GM21786 (cell line): ENCODE measurements at regions not wholly inside any gene's neighbourhood (a gene's known extent, or its start where the extent isn't known, plus 50 kb on each side); places are given as distances from the start of the nearest gene placed in this dataset.

Source experiments
- ATAC-seq: cut with Tn5 transposase; IDR thresholded peaks from one replicate; pipeline ENCODE4 v1.9.1; 2021; ENCODE audit not compliant: unreplicated experiment

- ATAC-seq, result no peak
Observed at GRCh38 chr1:218633238-218633988, 288.3 kb downstream of the TGFB2 start.

DNA sequence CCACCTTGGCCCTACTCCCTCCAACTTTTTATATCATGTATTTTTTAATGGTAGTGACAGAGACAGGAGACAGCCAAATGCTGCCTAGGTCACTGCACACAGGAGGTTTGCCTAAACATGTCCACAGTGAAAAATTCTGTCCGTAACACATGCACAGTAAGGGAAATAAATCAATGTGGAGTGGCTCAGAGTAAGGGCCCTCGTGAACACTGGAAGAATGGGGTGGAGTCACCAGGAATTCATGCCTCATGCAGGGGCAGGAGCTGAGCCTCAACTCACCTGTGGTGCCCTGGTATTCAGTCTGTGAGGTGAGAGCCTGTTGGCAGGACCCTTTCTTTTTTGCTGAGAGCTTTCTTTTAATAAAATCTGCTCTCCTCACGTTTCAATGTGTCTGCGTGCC lies 289.1 kb downstream of the TGFB2 start:
- no peak for ATAC-seq

DNA sequence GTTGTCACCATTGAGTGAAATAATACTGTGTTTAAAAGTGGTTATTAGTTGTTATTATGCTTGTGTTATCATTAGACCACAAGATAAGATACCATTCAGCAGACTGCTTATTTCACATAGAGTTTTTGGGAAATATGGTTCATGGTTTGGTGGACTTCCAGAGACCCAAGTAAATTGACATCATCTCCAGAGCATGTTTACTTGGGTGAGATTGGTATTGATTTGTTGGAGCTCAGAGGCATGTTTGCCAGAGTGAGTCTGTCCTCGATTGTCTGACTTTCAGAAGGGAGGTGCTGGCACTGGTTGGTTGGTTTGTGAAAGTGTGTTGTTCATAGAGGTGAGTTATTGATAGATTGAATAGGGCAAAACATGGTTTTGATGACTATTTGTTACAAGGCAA lies 291.4 kb downstream of the TGFB2 start:
- no peak for ATAC-seq

GRCh38 chr1:218640173-218640572 lies 295.0 kb downstream of the TGFB2 start:
- no peak for ATAC-seq

GRCh38 chr1:218642033-218642948 lies 297.2 kb downstream of the TGFB2 start:
- no peak for ATAC-seq

- no peak for ATAC-seq
Observed at GRCh38 chr1:218643281-218643680, 298.1 kb downstream of the TGFB2 start.

- ATAC-seq, result no peak
Observed at GRCh38 chr1:218643926-218644325, 298.8 kb downstream of the TGFB2 start.

GRCh38 chr1:218646288-218646687 lies 301.2 kb downstream of the TGFB2 start:
- ATAC-seq, result no peak

DNA sequence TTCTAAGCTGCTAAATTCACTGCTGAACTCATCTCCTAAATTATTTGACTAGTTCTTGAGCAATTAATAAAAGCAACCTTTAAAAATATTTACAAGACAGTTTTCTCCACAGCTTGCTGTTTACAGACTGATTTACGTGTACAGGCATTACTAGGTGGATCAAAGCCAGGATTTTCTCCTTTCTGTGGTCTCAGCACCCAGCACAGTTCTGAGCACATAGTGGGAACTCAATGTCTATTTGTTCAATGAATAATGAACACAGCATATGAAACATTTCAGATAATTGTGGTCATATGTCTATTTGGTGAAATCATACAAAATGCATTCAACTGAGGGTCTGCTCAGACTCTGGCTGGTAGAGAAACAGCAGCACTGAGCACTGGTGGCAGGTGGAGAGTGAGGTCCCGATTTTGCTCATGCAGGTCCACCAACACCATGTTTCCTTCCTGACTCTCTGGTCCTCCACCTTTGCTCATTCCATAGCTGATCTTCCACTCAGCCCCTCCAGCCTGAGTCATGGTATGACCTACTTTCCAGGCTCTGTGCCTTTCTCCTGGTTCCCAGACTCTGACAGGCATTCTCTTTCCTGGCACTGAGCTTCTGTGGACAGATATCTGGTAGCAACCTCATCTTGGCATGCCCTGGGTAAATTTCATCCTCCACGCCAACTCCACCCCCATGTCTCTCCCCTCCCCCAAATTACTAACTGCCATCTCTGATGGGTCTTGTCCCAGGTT lies 311.3 kb downstream of the TGFB2 start:
- no peak for ATAC-seq

DNA sequence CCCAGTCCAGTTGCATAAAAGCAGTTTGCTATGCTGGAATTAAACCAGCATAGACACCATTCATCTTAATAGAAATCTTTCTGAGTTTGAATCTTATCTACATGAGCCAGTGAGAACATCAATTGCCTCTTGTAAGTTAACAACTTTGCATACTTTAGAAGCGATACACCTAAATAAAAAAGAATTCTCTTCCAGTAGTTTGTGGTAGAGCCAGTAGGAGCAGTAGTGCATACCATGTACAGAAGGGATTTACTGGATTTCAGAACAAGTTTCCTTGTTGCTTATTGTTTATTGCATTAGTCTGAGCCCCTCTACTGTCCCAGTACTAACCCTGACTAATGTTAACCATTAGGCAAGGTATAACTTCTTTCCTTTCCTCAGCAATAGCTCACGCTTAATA lies 313.1 kb downstream of the TGFB2 start:
- no peak for ATAC-seq

DNA sequence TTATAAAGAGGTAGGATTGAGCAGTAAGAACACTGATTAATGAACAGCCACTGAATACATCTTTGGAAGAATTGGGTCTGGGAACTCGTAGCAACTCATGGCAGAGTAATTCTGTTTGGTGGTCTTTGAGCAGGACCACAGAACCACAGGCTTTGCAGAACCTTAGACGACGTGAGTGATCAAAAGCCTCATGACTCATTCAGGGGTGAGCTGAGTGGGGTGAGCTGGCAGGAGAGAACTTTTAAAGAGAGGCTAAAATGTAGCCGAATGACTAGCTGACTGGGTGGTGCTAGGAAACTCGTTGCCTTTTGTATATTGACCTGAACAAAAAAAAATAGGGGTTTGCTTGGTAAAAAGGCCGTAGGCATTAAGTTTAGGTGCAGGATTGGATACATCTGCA lies 313.8 kb downstream of the TGFB2 start:
- ATAC-seq, result no peak

DNA sequence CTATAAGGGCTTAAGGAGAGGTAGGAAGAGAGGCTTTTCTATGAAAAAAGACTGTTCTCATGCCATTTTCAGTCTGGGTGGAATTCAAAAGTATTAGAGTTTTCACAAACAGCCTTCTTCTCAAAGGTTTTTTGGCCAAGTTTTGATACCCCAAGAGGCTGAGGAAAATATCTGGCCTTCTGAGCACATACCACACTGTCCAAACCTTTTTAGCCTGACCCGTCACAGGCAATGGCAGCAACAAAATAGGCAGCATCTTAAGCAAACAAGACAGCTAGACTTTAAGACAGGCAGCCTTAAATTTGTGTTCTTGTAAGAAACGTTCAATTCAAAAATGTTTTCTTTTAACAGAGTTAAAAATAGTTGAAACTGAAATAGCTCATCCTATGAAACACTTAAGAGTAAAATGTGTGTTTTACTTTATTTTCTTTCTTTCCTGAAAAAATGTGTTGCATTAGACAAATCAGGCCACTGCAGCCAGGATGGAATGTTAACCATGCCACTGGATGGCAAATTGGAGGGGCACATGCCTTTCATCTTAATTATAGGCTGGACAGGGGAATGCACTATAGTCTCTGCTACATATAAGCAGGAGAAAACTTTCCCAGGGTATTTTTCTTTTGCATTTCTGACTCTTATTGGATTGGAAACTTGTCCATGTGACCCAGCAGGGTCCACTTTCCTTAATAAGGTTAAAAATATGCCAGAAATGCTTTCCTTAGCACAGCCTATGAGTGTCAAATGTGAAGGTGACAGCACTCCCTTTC lies 315.0 kb downstream of the TGFB2 start:
- no peak for ATAC-seq

GRCh38 chr1:218660678-218661053 lies 315.5 kb downstream of the TGFB2 start:
- no peak for ATAC-seq

- ATAC-seq, result no peak
Observed at GRCh38 chr1:218661411-218661810, 316.3 kb downstream of the TGFB2 start.

DNA sequence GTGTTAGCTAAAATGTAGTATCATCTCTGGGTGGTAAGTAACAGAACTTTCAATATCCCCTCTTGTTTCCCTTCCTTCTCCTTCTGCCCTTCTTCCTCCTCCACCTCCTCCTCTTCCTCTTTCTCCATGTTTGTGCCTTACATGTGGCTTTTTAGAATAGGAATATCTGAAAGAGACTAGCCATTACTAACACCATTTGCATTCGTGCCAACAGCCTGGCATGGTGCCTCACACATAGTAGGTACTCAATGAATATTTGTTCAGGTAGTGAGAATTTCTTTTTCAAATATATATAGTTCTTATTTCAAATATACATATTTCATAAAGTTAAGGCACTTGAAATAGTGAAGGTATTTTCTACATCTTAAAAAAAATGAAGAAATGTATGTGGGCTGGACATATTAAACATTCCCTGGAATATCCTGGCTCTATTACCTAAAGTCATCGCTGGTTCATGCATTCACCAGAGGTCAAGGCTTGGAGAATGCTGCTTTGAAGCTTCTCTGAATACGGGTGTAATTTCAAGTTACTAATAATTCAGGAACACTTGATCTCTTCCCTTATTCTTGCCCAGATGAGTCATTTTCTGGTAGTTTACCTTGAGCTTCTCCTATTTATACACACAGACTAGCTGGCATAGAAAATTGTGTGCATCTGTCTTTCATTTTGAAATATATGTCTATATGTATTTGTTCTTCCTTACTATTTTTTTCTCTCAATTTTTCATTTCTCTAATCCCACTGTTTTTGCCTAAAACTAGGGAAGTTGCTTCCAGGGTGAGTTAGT lies 319.4 kb downstream of the TGFB2 start:
- no peak for ATAC-seq

DNA sequence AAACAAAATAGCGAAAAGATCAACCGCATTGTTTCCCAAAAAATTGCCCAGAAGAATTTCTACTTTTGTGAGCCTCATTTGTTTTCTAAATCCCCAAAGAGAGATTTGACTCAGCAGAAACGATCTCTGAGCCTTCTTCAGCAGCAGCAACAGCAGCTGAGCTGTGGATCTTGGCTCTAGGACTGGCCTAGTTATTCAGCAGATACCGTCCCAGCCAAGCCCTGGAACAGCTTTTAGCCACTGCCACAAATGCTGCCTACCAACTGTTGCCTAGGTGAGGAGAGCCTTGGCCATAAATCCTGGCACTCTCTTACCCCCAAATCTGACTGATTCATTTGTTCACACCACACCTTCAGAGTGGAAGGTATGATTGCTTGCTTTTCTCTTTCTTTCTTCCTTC lies 320.1 kb downstream of the TGFB2 start:
- no peak for ATAC-seq

GRCh38 chr1:218666263-218666662 lies 321.1 kb downstream of the TGFB2 start:
- no peak for ATAC-seq

DNA sequence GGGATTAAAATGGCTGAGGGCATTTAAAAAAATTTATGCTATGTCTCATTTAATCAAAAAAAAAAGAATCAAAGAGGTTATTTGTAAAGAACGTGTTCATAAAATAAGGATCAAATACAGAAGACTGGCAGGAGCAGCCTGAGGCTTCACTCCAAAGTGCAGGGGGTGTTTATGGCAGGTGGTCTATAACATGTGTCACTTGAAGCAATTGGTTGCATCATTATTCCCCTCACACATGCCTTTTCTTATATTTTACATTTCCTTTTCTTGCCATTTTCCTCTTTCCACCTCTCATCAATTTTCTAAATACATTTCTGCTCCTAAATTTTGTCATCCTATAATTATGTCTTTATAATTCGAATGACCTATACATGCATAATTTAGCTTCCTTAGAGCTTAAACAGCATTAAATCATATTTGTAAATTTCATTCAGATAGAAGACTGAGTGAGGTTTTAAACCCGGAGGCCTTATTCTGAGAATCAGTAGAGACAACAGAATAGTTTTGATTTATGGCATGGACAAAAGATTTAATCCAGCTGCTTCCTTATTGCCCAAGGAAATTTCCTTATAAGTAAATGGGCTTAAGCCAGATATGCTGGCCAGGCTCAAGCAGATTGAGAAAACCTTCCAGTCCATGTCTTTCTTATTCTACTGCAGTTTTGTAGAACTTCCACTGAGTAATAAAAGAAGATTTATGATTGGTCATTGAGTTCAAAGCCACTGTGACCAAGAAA lies 322.8 kb downstream of the TGFB2 start:
- ATAC-seq, result no peak

GRCh38 chr1:218669431-218669830 lies 324.3 kb downstream of the TGFB2 start:
- no peak for ATAC-seq
